Embryonic facial prominence (tissue), 1 donor: ENCODE measurements at regions not wholly inside any gene's neighbourhood (a gene's known extent, or its start where the extent isn't known, plus 50 kb on each side); places are given as distances from the start of the nearest gene placed in this dataset.
"Not testable (repeated sequence)": the region's sequence is repeated elsewhere in the genome, so short reads cannot be mapped to it uniquely, and the experiment has no call there.

Experiments used
- DNase-seq: peaks from one replicate; pipeline ENCODE4 v3.0.0-alpha.2; 2016; ENCODE audit errors: extremely low spot score

GRCh38 chr6:947235-947934, 254.4 kb upstream of the EXOC2 start:
- DNase-seq: no peak

- DNase-seq: no peak
Observed at GRCh38 chr6:946546-946945, 253.6 kb upstream of the EXOC2 start.

- DNase-seq: no peak
Observed at GRCh38 chr6:939526-940252, 246.8 kb upstream of the EXOC2 start.

- no peak for DNase-seq
Observed at GRCh38 chr6:938916-939315, 246.0 kb upstream of the EXOC2 start.

- DNase-seq: no peak
Observed at GRCh38 chr6:938271-938905, 245.4 kb upstream of the EXOC2 start.

GRCh38 chr6:935582-935981, 242.6 kb upstream of the EXOC2 start:
- no peak for DNase-seq

GRCh38 chr6:934686-935085, 241.7 kb upstream of the EXOC2 start:
- no peak for DNase-seq

GRCh38 chr6:931919-932318, 239.0 kb upstream of the EXOC2 start:
- DNase-seq: not testable (repeated sequence)

GRCh38 chr6:927157-927556, 234.2 kb upstream of the EXOC2 start:
- no peak for DNase-seq

- no peak for DNase-seq
Observed at GRCh38 chr6:925656-926213, 232.8 kb upstream of the EXOC2 start.

- DNase-seq: no peak
Observed at GRCh38 chr6:924661-925060, 231.7 kb upstream of the EXOC2 start.

GRCh38 chr6:921400-921799, 228.5 kb upstream of the EXOC2 start:
- no peak for DNase-seq

GRCh38 chr6:920512-920911, 227.6 kb upstream of the EXOC2 start:
- no peak for DNase-seq

- DNase-seq: no peak
Observed at GRCh38 chr6:919500-919899, 226.6 kb upstream of the EXOC2 start.

- no peak for DNase-seq
Observed at GRCh38 chr6:917939-918338, 225.0 kb upstream of the EXOC2 start.

- no peak for DNase-seq
Observed at GRCh38 chr6:917296-917695, 224.4 kb upstream of the EXOC2 start.

GRCh38 chr6:916131-916530, 223.2 kb upstream of the EXOC2 start:
- DNase-seq: no peak

- DNase-seq: peak; percentile 34
Observed at GRCh38 chr6:912871-913835, 220.2 kb upstream of the EXOC2 start.

- no peak for DNase-seq
Observed at GRCh38 chr6:907928-908327, 215.0 kb upstream of the EXOC2 start.

GRCh38 chr6:906920-907319, 214.0 kb upstream of the EXOC2 start:
- DNase-seq: no peak

GRCh38 chr6:905556-905955, 212.6 kb upstream of the EXOC2 start:
- DNase-seq: no peak

GRCh38 chr6:904994-905393, 212.1 kb upstream of the EXOC2 start:
- no peak for DNase-seq
